Transverse colon (tissue), 4 donors: ENCODE measurements at regions not wholly inside any gene's neighbourhood (a gene's known extent, or its start where the extent isn't known, plus 50 kb on each side); places are given as distances from the start of the nearest gene placed in this dataset.

ENCODE experiments used
- EP300 ChIP-seq: sonication (generic); formaldehyde crosslinking; IDR thresholded peaks from one replicate; pipeline ENCODE4 v1.6.1; 2017; ENCODE audit warnings: antibody characterized with exemption, low read depth
- POLR2AphosphoS5 ChIP-seq, 3 donors: sonication (generic); formaldehyde crosslinking; IDR thresholded peaks; one replicate each; pipeline ENCODE4 v1.6.1; 2016; ENCODE audit warnings: antibody characterized with exemption in 3 of 3
- TF ChIP-seq, protein P1 (sequence below), 5 experiments: fragments of 200-600 bp in 3 of 5; fragments of 450-650 bp in 2 of 5; sonication (generic) in 3 of 5; IDR thresholded peaks; 1 replicate in 2 of 5; 2 replicates in 3 of 5; pipeline ENCODE4 v1.5.1; 2016 to 2017; ENCODE audit warnings: antibody characterized with exemption in 5 of 5, inconsistent platforms in 3 of 5, mild to moderate bottlenecking in 2 of 5, moderate library complexity in 1 of 5

DNA sequence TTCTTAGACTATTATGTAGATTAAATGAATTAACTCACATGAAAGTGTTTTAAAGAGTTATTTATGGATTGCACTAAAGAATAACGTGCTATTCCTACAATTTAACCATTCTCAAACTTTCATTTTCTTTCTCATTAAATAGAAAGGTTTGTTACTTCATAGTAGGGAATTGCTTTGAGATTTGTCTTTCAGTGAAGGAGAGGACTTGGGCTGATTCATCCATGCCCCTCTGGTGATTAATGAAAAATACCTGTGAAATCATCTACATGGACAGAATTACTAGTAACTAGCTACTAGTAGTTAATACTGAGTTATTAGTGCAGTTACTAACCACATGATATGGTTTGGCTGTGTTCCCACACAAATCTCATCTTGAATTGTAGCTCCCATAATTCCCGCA is 275.8 kb upstream of the CDH20 start:
- TF ChIP-seq, protein P1, sequence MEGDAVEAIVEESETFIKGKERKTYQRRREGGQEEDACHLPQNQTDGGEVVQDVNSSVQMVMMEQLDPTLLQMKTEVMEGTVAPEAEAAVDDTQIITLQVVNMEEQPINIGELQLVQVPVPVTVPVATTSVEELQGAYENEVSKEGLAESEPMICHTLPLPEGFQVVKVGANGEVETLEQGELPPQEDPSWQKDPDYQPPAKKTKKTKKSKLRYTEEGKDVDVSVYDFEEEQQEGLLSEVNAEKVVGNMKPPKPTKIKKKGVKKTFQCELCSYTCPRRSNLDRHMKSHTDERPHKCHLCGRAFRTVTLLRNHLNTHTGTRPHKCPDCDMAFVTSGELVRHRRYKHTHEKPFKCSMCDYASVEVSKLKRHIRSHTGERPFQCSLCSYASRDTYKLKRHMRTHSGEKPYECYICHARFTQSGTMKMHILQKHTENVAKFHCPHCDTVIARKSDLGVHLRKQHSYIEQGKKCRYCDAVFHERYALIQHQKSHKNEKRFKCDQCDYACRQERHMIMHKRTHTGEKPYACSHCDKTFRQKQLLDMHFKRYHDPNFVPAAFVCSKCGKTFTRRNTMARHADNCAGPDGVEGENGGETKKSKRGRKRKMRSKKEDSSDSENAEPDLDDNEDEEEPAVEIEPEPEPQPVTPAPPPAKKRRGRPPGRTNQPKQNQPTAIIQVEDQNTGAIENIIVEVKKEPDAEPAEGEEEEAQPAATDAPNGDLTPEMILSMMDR (IDR thresholded peaks at IDR 0.05) = no peak
- TF ChIP-seq EP300 (no peak), POLR2AphosphoS5 (IDR thresholded peaks at IDR 0.05) (no peak)
